ENCODE measurements at regions not wholly inside any gene's neighbourhood (a gene's known extent, or its start where the extent isn't known, plus 50 kb on each side); places are given as distances from the start of the nearest gene placed in this dataset.
"Not testable (repeated sequence)": the region's sequence is repeated elsewhere in the genome, so short reads cannot be mapped to it uniquely, and the experiment has no call there.

- Histone ChIP-seq H3K36me3 (no peaks in the 10 kb centered on the region), H3K27me3 (no peaks in the 10 kb centered on the region), H3K4me1 (no peaks in the 10 kb centered on the region), H3K4me3 (no peak overlapping the region), H3K27ac (no peak overlapping the region), H3K9me3 (no peaks in the 10 kb centered on the region)
- DNase-seq (no peak), ATAC-seq (ENCODE audit: low FRiP score in 2 of 2) (no peak)
- TF ChIP-seq POLR2A (IDR thresholded peaks at IDR 0.05), result no peak
- no peak for TF ChIP-seq CTCF (IDR thresholded peaks at IDR 0.05)
- no peak for TF ChIP-seq EP300 (IDR thresholded peaks at IDR 0.05)
- no peak for TF ChIP-seq POLR2AphosphoS5 (IDR thresholded peaks at IDR 0.05)
Measured at GRCh38 chr14:48275301-48275700, 599.9 kb upstream of the MDGA2 start.

GRCh38 chr14:48274826-48275225, 599.4 kb upstream of the MDGA2 start:
- Histone ChIP-seq H3K4me3 (no peak overlapping the region), H3K27me3 (no peaks in the 10 kb centered on the region), H3K4me1 (no peaks in the 10 kb centered on the region), H3K9me3 (no peaks in the 10 kb centered on the region), H3K36me3 (no peaks in the 10 kb centered on the region), H3K27ac (no peak overlapping the region)
- WGBS, 2 donors, result 90 to 92% methylated on average over 3 of the region's 3 CpGs
- TF ChIP-seq POLR2A (IDR thresholded peaks at IDR 0.05) (no peak), EP300 (IDR thresholded peaks at IDR 0.05) (no peak), CTCF (IDR thresholded peaks at IDR 0.05) (no peak)
- no peak for ATAC-seq (ENCODE audit: low FRiP score in 2 of 2)
- no peak for DNase-seq

- not testable (repeated sequence) for DNase-seq; H3K4me3 ChIP-seq; H3K27me3 ChIP-seq; H3K36me3 ChIP-seq; H3K27ac ChIP-seq; H3K4me1 ChIP-seq; H3K9me3 ChIP-seq; ATAC-seq (ENCODE audit: low FRiP score in 2 of 2)
- WGBS, 2 donors, result 61 to 66% methylated on average over 4 of the region's 4 CpGs
Measured at GRCh38 chr14:48267926-48268325, 592.5 kb upstream of the MDGA2 start.

GRCh38 chr14:48266201-48266600, 590.8 kb upstream of the MDGA2 start:
- DNase-seq; H3K4me3 ChIP-seq; H3K27ac ChIP-seq; ATAC-seq (ENCODE audit: low FRiP score in 2 of 2); H3K9me3 ChIP-seq; H3K36me3 ChIP-seq; H3K27me3 ChIP-seq; H3K4me1 ChIP-seq: not testable (repeated sequence)
- WGBS, 2 donors, result 63 to 67% methylated on average over 5 of the region's 5 CpGs

- WGBS, 2 donors, result 81 to 82% methylated on average over 1 of the region's 1 CpG
- DNase-seq, result no peak
- no peaks in the 10 kb centered on the region for H3K27me3 ChIP-seq
- H3K9me3 ChIP-seq, result no peaks in the 10 kb centered on the region
- TF ChIP-seq CTCF (IDR thresholded peaks at IDR 0.05) (no peak), POLR2AphosphoS5 (IDR thresholded peaks at IDR 0.05) (no peak), EP300 (IDR thresholded peaks at IDR 0.05) (no peak)
- ATAC-seq (ENCODE audit: low FRiP score in 2 of 2), result no peak
- H3K4me1 ChIP-seq, result no peaks in the 10 kb centered on the region
- H3K4me3 ChIP-seq, result no peak overlapping the region
- no peak overlapping the region for H3K27ac ChIP-seq
- no peaks in the 10 kb centered on the region for H3K36me3 ChIP-seq
Measured at GRCh38 chr14:48261436-48261835, 586.0 kb upstream of the MDGA2 start.

GRCh38 chr14:48260394-48261295, 585.2 kb upstream of the MDGA2 start:
- not testable (repeated sequence) for H3K9me3 ChIP-seq; H3K27ac ChIP-seq; DNase-seq; H3K4me3 ChIP-seq; ATAC-seq (ENCODE audit: low FRiP score in 2 of 2); H3K27me3 ChIP-seq; H3K36me3 ChIP-seq; H3K4me1 ChIP-seq
- WGBS, 2 donors, result 87 to 89% methylated on average over 10 of the region's 10 CpGs

GRCh38 chr14:48259876-48260275, 584.5 kb upstream of the MDGA2 start:
- ATAC-seq (ENCODE audit: low FRiP score in 2 of 2); H3K27ac ChIP-seq; H3K4me3 ChIP-seq; H3K4me1 ChIP-seq; H3K27me3 ChIP-seq; H3K9me3 ChIP-seq; DNase-seq; H3K36me3 ChIP-seq: not testable (repeated sequence)
- 87% methylated on average over 8 of the region's 8 CpGs for WGBS, 2 donors

GRCh38 chr14:48259232-48259631, 583.8 kb upstream of the MDGA2 start:
- H3K27me3 ChIP-seq; H3K4me3 ChIP-seq; DNase-seq; ATAC-seq (ENCODE audit: low FRiP score in 2 of 2); H3K27ac ChIP-seq; H3K4me1 ChIP-seq; H3K36me3 ChIP-seq; H3K9me3 ChIP-seq: not testable (repeated sequence)
- WGBS, 2 donors, result 80 to 82% methylated on average over 5 of the region's 5 CpGs

- not testable (repeated sequence) for H3K27ac ChIP-seq
- WGBS, 2 donors, result 74 to 92% methylated on average over 6 to 9 of the region's 9 CpGs
Measured at GRCh38 chr14:48258703-48259102, 583.3 kb upstream of the MDGA2 start.

More at GRCh38 chr14:48258703-48259102, 583.3 kb upstream of the MDGA2 start:
- not testable (repeated sequence) for H3K9me3 ChIP-seq; H3K4me1 ChIP-seq; ATAC-seq (ENCODE audit: low FRiP score in 2 of 2); DNase-seq; H3K4me3 ChIP-seq; H3K36me3 ChIP-seq; H3K27me3 ChIP-seq

Measured in upper lobe of left lung (tissue), 6 donors.